ENCODE measurements at regions not wholly inside any gene's neighbourhood (a gene's known extent, or its start where the extent isn't known, plus 50 kb on each side); places are given as distances from the start of the nearest gene placed in this dataset.

GRCh38 chr3:132161608-132162007 lies 126.8 kb upstream of the CPNE4 start:
- CTCF ChIA-PET, result no interaction called here
- POLR2A ChIA-PET (ENCODE audit: unreplicated experiment), result no interaction called here
- no peaks in the 10 kb centered on the region for H3K9me2 ChIP-seq (replicated peaks; ENCODE audit: low read length)
- intact Hi-C loops (cut with micrococcal nuclease), result no loop called here
- H3K36me3 ChIP-seq (ENCODE audit: low read depth, low read length), result no peaks in the 10 kb centered on the region
- no peak overlapping the region for H2AFZ ChIP-seq (ENCODE audit: low read length)
- H3K9ac ChIP-seq (ENCODE audit: low read length), result no peak overlapping the region
- H3F3A ChIP-seq (ENCODE audit: low read length, unreplicated experiment), result no peaks in the 10 kb centered on the region
- no peak overlapping the region for H3K4me3 ChIP-seq (ENCODE audit: low read length)
- H3K4me1 ChIP-seq (ENCODE audit: insufficient read depth, low read length), result peaks cover 15% of the 10 kb centered on the region
- H3K9me3 ChIP-seq (ENCODE audit: low read length), result no peaks in the 10 kb centered on the region
- H4K20me1 ChIP-seq (ENCODE audit: low read length), result no peaks in the 10 kb centered on the region
- DNase-seq (no peak), ATAC-seq (no peak)
- no peaks in the 10 kb centered on the region for H3K27me3 ChIP-seq (ENCODE audit: low read length)
- BruUV-seq (replicated peaks), result no TSS peak
- H3K4me2 ChIP-seq (ENCODE audit: low read length), result no peak overlapping the region
- TF ChIP-seq EZH2phosphoT487 (IDR thresholded peaks at IDR 0.05; ENCODE audit: borderline replicate concordance, low read length) (no peak), CTCF (conservative IDR thresholded peaks at IDR 0.05; ENCODE audit: low read depth, low read length) (peak; percentile 13; the same call in 1 of the 2 replicates)
- H3K27ac ChIP-seq (ENCODE audit: low read length), result no peak overlapping the region
- H3K79me2 ChIP-seq (ENCODE audit: low read length), result no peaks in the 10 kb centered on the region

GRCh38 chr3:132164469-132165092 lies 129.8 kb upstream of the CPNE4 start:
- TF ChIP-seq EZH2phosphoT487 (IDR thresholded peaks at IDR 0.05; ENCODE audit: borderline replicate concordance, low read length) (no peak), EZH2 (IDR thresholded peaks at IDR 0.05; ENCODE audit: low read length, unreplicated experiment) (no peak), CTCF (conservative IDR thresholded peaks at IDR 0.05; ENCODE audit: low read depth, low read length) (no peak)
- H2AFZ ChIP-seq (ENCODE audit: low read length), result no peak overlapping the region
- intact Hi-C loops (cut with micrococcal nuclease), result loop anchor here (1.0 to 2.0 kb wide), 2 partner anchors 30 to 42 kb away; no protein-coding TSS in a partner anchor
- no TSS peak for BruUV-seq (replicated peaks)
- no peaks in the 10 kb centered on the region for H3K9me2 ChIP-seq (replicated peaks; ENCODE audit: low read length)
- no peaks in the 10 kb centered on the region for H3K9me3 ChIP-seq (ENCODE audit: low read length)
- H4K20me1 ChIP-seq (ENCODE audit: low read length), result no peaks in the 10 kb centered on the region
- H3K4me1 ChIP-seq (ENCODE audit: insufficient read depth, low read length), result peaks cover 15% of the 10 kb centered on the region
- H3K36me3 ChIP-seq (ENCODE audit: low read depth, low read length), result no peaks in the 10 kb centered on the region
- DNase-seq (peak; percentile 95), ATAC-seq (peak; percentile 95)
- H3K9ac ChIP-seq (ENCODE audit: low read length), result no peak overlapping the region
- ChIA-PET CTCF (interaction anchor here (0.7 to 0.8 kb wide), 2 partner anchors 30 to 46 kb away, joined by 3 read pairs; no protein-coding TSS in a partner anchor), POLR2A (ENCODE audit: unreplicated experiment) (interaction anchor here (1.0 kb wide), 1 partner anchor 29 kb away, joined by 10 read pairs; no protein-coding TSS in a partner anchor)
- H3K4me3 ChIP-seq (ENCODE audit: low read length), result no peak overlapping the region
- H3K27me3 ChIP-seq (ENCODE audit: low read length), result no peaks in the 10 kb centered on the region
- H3K27ac ChIP-seq (ENCODE audit: low read length), result peak overlapping the region; percentile 37
- H3K4me2 ChIP-seq (ENCODE audit: low read length), result peak overlapping the region; percentile 19
- no peaks in the 10 kb centered on the region for H3F3A ChIP-seq (ENCODE audit: low read length, unreplicated experiment)
- H3K79me2 ChIP-seq (ENCODE audit: low read length), result no peaks in the 10 kb centered on the region

- H2AFZ ChIP-seq (ENCODE audit: low read length), result no peak overlapping the region
- TF ChIP-seq CTCF (conservative IDR thresholded peaks at IDR 0.05; ENCODE audit: low read depth, low read length), result no peak
- no peak for TF ChIP-seq EZH2 (IDR thresholded peaks at IDR 0.05; ENCODE audit: low read length, unreplicated experiment)
- no peak for TF ChIP-seq EZH2phosphoT487 (IDR thresholded peaks at IDR 0.05; ENCODE audit: borderline replicate concordance, low read length)
- no peaks in the 10 kb centered on the region for H4K20me1 ChIP-seq (ENCODE audit: low read length)
- H3F3A ChIP-seq (ENCODE audit: low read length, unreplicated experiment), result no peaks in the 10 kb centered on the region
- no peak for ATAC-seq
- no peak overlapping the region for H3K27ac ChIP-seq (ENCODE audit: low read length)
- no peaks in the 10 kb centered on the region for H3K36me3 ChIP-seq (ENCODE audit: low read depth, low read length)
- H3K9me2 ChIP-seq (replicated peaks; ENCODE audit: low read length), result no peaks in the 10 kb centered on the region
- BruUV-seq (replicated peaks), result no TSS peak
- H3K9me3 ChIP-seq (ENCODE audit: low read length), result no peaks in the 10 kb centered on the region
- no peak overlapping the region for H3K9ac ChIP-seq (ENCODE audit: low read length)
- CTCF ChIA-PET, result no interaction called here
- POLR2A ChIA-PET (ENCODE audit: unreplicated experiment), result no interaction called here
- intact Hi-C loops (cut with micrococcal nuclease), result no loop called here
- no peak for DNase-seq
- no peaks in the 10 kb centered on the region for H3K79me2 ChIP-seq (ENCODE audit: low read length)
- no peak overlapping the region for H3K4me2 ChIP-seq (ENCODE audit: low read length)
- H3K27me3 ChIP-seq (ENCODE audit: low read length), result no peaks in the 10 kb centered on the region
- no peak overlapping the region for H3K4me3 ChIP-seq (ENCODE audit: low read length)
- H3K4me1 ChIP-seq (ENCODE audit: insufficient read depth, low read length), result peaks cover 15% of the 10 kb centered on the region
These were observed 133.1 kb upstream of the CPNE4 start for GRCh38 chr3:132167870-132168269.

Measured in PC-3 (cell line).